ENCODE measurements at regions not wholly inside any gene's neighbourhood (a gene's known extent, or its start where the extent isn't known, plus 50 kb on each side); places are given as distances from the start of the nearest gene placed in this dataset.

- TF ChIP-seq, protein P1, sequence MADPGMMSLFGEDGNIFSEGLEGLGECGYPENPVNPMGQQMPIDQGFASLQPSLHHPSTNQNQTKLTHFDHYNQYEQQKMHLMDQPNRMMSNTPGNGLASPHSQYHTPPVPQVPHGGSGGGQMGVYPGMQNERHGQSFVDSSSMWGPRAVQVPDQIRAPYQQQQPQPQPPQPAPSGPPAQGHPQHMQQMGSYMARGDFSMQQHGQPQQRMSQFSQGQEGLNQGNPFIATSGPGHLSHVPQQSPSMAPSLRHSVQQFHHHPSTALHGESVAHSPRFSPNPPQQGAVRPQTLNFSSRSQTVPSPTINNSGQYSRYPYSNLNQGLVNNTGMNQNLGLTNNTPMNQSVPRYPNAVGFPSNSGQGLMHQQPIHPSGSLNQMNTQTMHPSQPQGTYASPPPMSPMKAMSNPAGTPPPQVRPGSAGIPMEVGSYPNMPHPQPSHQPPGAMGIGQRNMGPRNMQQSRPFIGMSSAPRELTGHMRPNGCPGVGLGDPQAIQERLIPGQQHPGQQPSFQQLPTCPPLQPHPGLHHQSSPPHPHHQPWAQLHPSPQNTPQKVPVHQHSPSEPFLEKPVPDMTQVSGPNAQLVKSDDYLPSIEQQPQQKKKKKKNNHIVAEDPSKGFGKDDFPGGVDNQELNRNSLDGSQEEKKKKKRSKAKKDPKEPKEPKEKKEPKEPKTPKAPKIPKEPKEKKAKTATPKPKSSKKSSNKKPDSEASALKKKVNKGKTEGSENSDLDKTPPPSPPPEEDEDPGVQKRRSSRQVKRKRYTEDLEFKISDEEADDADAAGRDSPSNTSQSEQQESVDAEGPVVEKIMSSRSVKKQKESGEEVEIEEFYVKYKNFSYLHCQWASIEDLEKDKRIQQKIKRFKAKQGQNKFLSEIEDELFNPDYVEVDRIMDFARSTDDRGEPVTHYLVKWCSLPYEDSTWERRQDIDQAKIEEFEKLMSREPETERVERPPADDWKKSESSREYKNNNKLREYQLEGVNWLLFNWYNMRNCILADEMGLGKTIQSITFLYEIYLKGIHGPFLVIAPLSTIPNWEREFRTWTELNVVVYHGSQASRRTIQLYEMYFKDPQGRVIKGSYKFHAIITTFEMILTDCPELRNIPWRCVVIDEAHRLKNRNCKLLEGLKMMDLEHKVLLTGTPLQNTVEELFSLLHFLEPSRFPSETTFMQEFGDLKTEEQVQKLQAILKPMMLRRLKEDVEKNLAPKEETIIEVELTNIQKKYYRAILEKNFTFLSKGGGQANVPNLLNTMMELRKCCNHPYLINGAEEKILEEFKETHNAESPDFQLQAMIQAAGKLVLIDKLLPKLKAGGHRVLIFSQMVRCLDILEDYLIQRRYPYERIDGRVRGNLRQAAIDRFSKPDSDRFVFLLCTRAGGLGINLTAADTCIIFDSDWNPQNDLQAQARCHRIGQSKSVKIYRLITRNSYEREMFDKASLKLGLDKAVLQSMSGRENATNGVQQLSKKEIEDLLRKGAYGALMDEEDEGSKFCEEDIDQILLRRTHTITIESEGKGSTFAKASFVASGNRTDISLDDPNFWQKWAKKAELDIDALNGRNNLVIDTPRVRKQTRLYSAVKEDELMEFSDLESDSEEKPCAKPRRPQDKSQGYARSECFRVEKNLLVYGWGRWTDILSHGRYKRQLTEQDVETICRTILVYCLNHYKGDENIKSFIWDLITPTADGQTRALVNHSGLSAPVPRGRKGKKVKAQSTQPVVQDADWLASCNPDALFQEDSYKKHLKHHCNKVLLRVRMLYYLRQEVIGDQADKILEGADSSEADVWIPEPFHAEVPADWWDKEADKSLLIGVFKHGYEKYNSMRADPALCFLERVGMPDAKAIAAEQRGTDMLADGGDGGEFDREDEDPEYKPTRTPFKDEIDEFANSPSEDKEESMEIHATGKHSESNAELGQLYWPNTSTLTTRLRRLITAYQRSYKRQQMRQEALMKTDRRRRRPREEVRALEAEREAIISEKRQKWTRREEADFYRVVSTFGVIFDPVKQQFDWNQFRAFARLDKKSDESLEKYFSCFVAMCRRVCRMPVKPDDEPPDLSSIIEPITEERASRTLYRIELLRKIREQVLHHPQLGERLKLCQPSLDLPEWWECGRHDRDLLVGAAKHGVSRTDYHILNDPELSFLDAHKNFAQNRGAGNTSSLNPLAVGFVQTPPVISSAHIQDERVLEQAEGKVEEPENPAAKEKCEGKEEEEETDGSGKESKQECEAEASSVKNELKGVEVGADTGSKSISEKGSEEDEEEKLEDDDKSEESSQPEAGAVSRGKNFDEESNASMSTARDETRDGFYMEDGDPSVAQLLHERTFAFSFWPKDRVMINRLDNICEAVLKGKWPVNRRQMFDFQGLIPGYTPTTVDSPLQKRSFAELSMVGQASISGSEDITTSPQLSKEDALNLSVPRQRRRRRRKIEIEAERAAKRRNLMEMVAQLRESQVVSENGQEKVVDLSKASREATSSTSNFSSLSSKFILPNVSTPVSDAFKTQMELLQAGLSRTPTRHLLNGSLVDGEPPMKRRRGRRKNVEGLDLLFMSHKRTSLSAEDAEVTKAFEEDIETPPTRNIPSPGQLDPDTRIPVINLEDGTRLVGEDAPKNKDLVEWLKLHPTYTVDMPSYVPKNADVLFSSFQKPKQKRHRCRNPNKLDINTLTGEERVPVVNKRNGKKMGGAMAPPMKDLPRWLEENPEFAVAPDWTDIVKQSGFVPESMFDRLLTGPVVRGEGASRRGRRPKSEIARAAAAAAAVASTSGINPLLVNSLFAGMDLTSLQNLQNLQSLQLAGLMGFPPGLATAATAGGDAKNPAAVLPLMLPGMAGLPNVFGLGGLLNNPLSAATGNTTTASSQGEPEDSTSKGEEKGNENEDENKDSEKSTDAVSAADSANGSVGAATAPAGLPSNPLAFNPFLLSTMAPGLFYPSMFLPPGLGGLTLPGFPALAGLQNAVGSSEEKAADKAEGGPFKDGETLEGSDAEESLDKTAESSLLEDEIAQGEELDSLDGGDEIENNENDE (IDR thresholded peaks at IDR 0.05; ENCODE audit: insufficient replicate concordance, low read length) = no peak
- TF ChIP-seq KDM4A (IDR thresholded peaks at IDR 0.05; ENCODE audit: low read depth, low read length, severe bottlenecking) = no peak
Measured at GRCh38 chr22:27231266-27231665, 570.3 kb downstream of the MN1 start (continued).

All from H1 (cell line).